ENCODE measurements at regions not wholly inside any gene's neighbourhood (a gene's known extent, or its start where the extent isn't known, plus 50 kb on each side); places are given as distances from the start of the nearest gene placed in this dataset.

DNA sequence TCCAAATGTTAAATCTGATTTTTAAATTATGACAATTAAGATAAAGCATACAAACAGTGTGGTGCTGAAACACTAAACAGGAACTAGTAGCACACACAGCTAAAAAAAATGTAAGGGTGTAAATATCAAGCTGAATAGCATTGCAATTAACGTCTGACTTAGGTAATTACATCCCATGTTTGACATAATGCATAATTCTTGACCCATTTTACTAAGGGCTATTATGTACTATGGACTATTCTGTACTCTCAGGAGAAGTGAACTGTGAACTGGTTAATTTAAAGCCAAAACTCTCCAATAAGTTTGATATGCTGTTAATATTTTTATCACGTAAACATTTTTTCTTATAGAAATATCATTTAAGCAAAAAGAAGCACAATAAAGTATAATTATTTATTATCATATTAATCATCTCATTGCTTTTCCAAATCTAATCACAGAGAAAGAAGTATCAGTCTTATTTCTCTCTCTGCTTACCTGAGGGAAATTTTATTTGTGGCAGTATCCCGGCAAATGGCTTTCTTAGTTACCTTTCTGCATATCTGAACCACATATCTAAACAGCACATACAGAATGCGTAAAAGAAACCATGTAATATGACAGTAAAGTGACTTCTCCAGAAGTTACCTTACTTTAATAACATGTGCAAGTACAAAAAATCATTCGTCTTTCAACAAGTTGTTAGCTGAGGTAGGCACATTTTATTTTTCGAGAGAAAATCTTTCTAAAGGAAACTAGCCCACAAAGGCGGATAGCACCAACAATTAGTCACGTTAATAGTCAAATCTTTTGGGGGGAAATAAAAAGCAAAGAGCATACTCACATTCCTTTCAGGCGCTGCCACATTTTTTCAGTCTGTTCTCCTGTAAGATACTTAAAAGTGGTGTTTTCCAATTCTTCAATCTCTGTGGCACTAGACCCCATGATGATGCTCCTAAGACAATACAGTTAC is 94.9 kb upstream of the PDE1A start:
- Histone ChIP-seq H3K27ac (peak overlapping the region in 1 of 4 donors; percentile 32), H3K4me3 (peak overlapping the region in 2 of 4 donors; percentile 37 to 39), H3K36me3 (no peaks in the 10 kb centered on the region), H3K4me1 (peaks cover 0 to 9% (median 3%) of the 10 kb centered on the region in 4 donors), H3K9me3 (no peaks in the 10 kb centered on the region), H3K27me3 (no peaks in the 10 kb centered on the region)
- WGBS, 2 donors, result 71 to 81% methylated on average over 9 of the region's 9 CpGs
- no peak for DNase-seq
- intact Hi-C loops (cut with DNase I), result no loop called here
- TF ChIP-seq EP300 (IDR thresholded peaks at IDR 0.05), result no peak
- no peak for TF ChIP-seq POLR2AphosphoS5 (IDR thresholded peaks at IDR 0.05)
- TF ChIP-seq, protein P1, sequence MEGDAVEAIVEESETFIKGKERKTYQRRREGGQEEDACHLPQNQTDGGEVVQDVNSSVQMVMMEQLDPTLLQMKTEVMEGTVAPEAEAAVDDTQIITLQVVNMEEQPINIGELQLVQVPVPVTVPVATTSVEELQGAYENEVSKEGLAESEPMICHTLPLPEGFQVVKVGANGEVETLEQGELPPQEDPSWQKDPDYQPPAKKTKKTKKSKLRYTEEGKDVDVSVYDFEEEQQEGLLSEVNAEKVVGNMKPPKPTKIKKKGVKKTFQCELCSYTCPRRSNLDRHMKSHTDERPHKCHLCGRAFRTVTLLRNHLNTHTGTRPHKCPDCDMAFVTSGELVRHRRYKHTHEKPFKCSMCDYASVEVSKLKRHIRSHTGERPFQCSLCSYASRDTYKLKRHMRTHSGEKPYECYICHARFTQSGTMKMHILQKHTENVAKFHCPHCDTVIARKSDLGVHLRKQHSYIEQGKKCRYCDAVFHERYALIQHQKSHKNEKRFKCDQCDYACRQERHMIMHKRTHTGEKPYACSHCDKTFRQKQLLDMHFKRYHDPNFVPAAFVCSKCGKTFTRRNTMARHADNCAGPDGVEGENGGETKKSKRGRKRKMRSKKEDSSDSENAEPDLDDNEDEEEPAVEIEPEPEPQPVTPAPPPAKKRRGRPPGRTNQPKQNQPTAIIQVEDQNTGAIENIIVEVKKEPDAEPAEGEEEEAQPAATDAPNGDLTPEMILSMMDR (IDR thresholded peaks at IDR 0.05), result no peak
- no peak for TF ChIP-seq POLR2A (IDR thresholded peaks at IDR 0.05)

DNA sequence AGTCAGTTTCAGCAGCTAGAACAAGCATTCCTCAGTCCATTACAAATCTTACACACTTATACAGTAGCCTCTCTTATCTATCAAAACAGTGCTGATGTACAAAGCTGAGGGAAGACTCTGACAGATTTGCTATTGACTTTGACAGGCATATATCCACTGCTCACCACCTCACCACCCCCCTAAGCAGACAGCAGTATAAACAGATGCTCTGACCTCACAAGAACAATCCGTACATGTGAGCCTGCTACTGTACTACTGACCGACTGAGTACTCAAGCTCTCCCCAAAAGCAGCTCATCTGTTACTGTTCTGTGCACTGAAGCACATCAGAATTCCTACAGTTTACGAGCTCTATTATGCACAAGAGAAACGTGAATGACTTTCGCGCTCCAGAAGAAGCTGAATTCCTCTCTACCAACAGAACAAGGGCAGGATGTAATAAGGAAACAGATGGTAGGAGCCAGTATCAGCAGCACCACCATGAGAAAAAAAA is 95.6 kb upstream of the PDE1A start:
- 3 to 4% methylated on average over 6 of the region's 6 CpGs for WGBS, 2 donors
- peak overlapping the region in 3 of 4 donors; percentile 32 to 39 (median 37) for H3K4me3 ChIP-seq
- no peak for DNase-seq

DNA sequence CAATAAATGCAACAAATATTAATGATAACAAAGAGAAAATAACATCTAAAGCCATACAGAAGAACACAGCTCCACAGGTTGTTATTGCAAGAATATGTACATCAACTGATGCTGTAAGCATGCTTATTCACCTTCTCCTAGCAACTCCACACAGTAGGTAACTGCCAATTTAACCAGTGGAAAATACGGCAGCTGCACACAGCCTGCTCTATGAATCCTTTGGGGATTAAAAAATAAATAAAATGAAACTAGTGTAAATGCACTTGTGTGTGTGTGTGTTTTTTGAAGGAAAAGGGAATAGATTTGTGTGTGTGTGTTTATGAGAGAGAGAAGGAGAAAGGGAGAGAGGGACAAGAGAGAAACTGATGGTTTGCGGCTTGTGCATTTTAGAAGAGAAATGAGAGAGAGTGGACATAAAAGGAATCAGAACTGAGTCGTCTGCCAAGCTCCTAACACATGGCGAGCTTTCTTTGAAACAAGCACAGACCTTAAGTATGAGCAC is 96.2 kb upstream of the PDE1A start:
- DNase-seq, result no peak
- TF ChIP-seq POLR2A (IDR thresholded peaks at IDR 0.05) (no peak), POLR2AphosphoS5 (IDR thresholded peaks at IDR 0.05) (no peak), EP300 (IDR thresholded peaks at IDR 0.05) (no peak)
- TF ChIP-seq, protein P1 (IDR thresholded peaks at IDR 0.05), result no peak
- Histone ChIP-seq H3K36me3 (no peaks in the 10 kb centered on the region), H3K4me3 (peak overlapping the region in 3 of 4 donors; percentile 32 to 39 (median 37)), H3K27ac (peak overlapping the region in 3 of 4 donors; percentile 32 to 51 (median 45)), H3K9me3 (no peaks in the 10 kb centered on the region), H3K4me1 (peaks cover 0 to 9% (median 3%) of the 10 kb centered on the region in 4 donors), H3K27me3 (no peaks in the 10 kb centered on the region)
- intact Hi-C loops (cut with DNase I), result no loop called here
- 51 to 66% methylated on average over 4 of the region's 4 CpGs for WGBS, 2 donors

More for the DNA sequence above, 95.6 kb upstream of the PDE1A start:
- TF ChIP-seq POLR2AphosphoS5 (IDR thresholded peaks at IDR 0.05), result no peak
- no peak for TF ChIP-seq EP300 (IDR thresholded peaks at IDR 0.05)
- no peak for TF ChIP-seq POLR2A (IDR thresholded peaks at IDR 0.05)
- TF ChIP-seq, protein P1 (IDR thresholded peaks at IDR 0.05), result no peak
- Histone ChIP-seq H3K4me1 (peaks cover 0 to 9% (median 3%) of the 10 kb centered on the region in 4 donors), H3K27ac (peak overlapping the region in 3 of 4 donors; percentile 32 to 51 (median 45)), H3K27me3 (no peaks in the 10 kb centered on the region), H3K9me3 (no peaks in the 10 kb centered on the region), H3K36me3 (no peaks in the 10 kb centered on the region)
- intact Hi-C loops (cut with DNase I), result no loop called here

DNA sequence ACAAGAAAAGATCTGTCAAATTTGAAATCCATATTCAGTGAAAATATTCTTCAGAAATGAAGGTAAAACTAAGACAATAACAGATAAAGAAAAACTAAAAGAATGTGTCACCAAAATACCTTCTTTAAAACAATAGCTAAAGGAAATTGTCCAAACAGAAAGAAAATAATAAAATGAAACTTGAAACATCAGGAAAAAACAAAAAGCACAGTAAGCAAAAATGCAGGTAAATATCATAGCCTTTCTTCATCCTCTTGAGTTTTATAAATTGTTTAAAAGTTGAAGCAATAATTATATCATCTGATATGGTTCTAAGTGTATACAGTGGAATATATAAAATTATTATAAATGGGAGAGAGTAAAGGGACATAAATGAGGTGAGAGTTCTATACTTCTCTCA is 103.8 kb upstream of the PDE1A start:
- Histone ChIP-seq H3K9me3 (no peaks in the 10 kb centered on the region), H3K36me3 (no peaks in the 10 kb centered on the region), H3K27me3 (no peaks in the 10 kb centered on the region), H3K4me1 (no peaks in the 10 kb centered on the region), H3K27ac (no peak overlapping the region), H3K4me3 (no peak overlapping the region)
- intact Hi-C loops (cut with DNase I), result no loop called here
- TF ChIP-seq EP300 (IDR thresholded peaks at IDR 0.05), result no peak
- TF ChIP-seq, protein P1 (IDR thresholded peaks at IDR 0.05), result no peak
- no peak for TF ChIP-seq POLR2A (IDR thresholded peaks at IDR 0.05)
- TF ChIP-seq POLR2AphosphoS5 (IDR thresholded peaks at IDR 0.05), result no peak
- no peak for DNase-seq

Measured in sigmoid colon (tissue), 6 donors.